GM21619 (cell line): ENCODE measurements at regions not wholly inside any gene's neighbourhood (a gene's known extent, or its start where the extent isn't known, plus 50 kb on each side); places are given as distances from the start of the nearest gene placed in this dataset.
A peak's percentile ranks its signal among the peaks of the same experiment; 100 is the strongest.
"Not testable (repeated sequence)": the region's sequence is repeated elsewhere in the genome, so short reads cannot be mapped to it uniquely, and the experiment has no call there.

Experiments
- ATAC-seq: cut with Tn5 transposase; IDR thresholded peaks from one replicate; pipeline ENCODE4 v1.9.1; 2021; ENCODE audit not compliant: unreplicated experiment

DNA sequence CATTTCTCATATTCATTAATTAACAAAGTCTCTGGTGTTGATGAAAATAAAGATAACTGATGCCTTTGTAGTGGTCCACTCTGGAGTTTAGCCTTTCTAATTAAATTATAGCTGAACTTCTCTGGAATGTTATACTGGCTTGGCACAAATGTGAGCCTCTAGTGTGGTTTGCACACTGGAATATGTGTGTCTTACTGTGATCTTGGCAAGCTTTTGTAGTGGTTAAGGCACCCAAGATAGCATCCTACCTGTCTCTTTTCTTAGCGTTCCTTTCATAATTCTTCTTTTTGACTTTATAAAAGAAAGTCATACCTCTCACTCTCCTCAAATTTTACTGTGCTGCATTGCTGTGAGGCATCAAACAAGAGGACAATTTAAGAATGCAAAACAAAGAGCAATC lies 107.4 kb downstream of the UTRN start:
- no peak for ATAC-seq

DNA sequence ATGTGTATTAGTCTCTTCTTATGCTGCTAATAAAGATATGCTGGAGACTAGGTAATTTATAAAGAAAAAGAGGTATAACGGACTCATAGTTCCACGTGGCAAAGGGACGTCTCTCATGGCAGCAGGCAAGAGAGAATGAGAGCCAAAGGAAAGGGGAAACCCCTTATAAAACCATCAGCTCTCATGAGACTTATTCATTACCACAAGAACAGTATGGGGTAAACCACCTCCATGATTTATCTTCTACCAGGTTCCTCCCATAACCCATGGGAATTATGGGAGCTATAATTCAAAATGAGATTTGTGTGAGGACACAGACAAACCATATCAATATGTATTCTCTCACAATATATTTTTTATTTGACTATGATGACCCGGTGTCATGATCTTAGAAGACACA lies 109.1 kb downstream of the UTRN start:
- ATAC-seq: no peak

DNA sequence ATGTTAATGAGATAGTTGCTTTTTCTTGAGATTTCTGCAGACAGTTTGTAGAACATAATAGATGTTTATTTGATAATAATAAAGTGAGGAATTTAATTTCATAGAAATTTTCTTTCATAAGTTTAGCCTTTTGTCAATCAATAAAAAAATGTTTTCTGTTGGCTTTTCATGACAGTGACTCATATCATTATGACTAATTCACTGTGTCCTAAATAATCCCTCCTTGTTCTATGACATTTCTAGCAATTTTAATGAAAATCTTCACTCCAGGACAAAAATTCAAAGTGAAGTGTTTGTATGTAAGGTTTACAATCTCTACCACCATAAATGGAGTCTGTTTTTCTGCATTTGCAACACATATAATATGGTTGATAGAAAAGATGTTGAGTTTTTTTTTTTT lies 109.9 kb downstream of the UTRN start:
- ATAC-seq: no peak

DNA sequence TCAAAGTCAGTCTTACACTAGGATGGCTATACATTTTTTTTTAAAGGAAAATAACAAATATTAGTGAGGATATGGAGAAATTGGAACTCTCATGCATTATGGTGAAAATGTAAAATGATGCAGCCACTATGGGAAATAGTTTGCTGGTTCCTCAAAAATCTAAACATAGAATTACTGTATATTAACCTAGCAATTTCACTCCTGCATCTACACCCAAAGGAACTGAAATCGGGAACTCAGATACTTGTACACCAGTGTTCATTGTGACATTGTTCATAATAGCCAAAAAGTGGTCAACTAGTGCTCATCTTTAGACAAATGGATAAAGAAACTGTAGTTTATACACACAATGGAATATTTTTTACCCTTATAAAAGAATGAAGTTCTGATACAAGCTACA lies 110.7 kb downstream of the UTRN start:
- ATAC-seq: no peak

DNA sequence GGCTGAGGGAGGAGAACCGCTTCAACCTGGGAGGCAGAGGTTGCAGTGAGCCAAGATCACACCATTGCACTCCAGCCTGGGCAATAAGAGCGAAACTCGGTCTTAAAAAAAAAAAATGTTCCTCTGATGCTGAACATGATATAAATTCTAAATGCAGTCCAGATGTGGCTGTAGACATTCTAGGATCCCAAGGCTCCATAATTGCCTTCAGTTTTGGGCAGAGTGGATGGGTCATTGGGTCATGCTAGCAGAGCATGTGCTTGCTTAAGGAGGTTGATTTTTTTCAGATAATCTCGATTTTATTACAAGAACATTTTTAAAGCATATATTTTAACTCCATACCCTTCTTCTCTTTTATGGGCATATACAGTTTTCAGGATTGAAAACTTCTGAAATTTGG lies 112.0 kb downstream of the UTRN start:
- no peak for ATAC-seq

DNA sequence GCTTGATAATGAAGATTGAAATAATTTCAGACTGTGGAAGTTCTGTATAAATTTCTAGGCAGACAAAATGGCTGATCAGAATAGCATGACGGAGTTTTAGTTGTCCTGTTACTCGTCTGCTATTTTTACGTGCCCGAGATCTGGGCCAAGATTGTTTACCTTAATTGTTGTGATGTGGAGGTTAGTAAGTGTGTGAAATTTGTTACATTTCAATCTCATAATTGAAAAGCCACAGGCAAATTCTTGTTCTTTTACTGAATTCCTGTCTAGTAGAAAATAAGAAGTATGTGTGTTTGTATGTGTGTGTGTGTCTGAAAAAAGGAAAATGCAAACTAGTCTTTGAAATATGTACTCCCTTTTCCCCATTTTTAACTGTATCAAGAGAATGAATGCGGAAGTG lies 115.2 kb downstream of the UTRN start:
- ATAC-seq: no peak

DNA sequence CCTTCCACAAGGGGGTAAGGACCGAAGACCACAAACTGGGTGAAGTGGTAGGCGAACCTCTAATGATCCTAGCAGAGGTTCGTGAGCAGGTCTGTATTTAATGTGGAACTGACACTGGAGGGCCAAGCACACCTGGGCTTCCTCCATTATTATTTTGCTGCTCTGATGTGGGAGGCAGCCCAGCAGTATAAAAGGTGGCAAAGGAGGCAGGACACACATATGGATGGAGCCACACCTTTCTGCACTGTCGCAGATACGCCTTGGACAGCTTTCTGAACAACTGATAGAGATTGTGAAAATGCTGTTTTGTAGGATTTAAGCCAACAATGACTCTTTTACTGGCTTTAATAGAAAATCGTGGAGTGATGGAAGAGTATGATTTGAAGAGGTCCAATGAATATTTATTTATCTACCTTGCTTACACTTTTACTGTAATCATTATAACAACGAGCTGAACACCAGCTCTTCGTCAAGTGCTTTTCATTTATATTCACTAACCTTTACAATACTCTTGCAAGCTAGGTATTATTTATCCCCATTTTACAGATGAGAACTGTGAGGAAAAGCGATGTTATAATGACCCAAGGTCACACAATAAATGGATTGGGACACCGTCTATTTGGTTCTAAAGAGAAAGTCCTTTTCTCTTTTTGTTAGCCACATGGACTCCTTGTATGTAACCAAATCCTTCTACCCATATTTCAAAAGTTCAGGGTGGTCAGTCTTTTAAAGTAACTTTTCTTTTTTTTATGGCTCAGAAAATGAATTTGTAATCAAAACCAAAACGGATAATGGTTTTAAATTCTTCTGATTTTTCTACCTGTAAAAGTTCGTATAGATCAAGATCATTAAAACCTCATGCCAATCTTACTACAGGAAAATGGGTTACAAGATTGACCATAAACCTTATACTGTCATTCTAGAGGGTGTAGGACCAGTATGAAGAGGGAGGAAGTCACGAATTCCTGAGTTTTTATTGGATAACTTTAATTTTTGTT lies 116.9 kb downstream of the UTRN start:
- ATAC-seq: no peak

DNA sequence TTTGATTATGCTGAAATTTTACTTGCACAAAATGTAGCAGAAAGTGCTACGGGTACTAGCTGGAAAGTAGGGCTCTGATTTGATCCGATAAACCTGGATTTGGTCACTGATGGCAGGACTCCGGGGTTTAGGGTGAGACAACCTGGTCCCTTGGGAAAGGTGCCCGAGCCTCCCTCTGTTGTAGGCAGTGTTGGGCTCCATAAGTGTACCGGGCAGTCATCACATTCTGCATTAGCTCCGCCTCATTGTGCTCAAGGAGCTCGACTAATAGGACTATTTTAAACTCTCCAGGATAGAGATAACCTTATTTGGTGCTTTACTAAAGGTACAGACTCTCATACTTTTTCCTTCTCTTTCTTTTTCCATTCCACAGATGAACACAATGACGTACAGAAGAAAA lies 117.6 kb downstream of the UTRN start:
- ATAC-seq: no peak

DNA sequence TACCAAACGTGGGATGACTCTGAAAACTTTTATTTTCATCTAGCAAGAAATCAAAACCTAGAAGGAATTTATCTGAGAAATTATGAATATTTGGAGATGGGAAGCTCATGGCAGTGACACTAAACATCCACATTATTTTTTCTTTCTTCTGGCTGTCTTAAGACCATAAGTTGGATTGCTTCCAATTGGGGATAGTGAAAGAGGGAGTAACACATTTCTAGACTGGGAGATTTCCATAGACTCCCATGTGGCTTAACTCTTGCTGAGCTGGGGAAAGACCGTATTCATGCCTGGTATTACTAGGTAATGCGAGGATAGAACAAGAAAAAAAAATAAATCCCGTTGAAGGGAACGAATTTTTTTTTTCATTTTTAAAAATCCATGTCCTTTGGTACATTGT lies 120.0 kb downstream of the UTRN start:
- ATAC-seq: no peak

DNA sequence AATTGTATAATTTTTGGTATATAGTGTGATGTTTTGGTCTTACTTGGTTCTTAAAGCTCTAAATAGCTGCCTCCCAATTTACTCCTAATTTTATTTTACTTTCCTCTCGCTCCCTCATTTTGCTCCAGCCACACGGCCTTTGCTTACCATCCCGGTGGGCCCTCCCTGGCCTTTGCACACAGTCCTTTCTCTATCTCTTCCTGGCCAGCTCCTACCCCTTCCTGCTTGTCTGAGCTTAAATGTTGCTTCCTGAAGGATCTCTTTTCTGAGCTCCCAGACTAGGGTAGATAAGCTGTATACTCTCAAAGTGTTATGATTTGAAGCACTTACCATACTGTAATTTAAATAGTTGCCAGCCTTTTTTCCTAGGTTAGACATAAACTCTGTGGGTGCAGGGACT lies 121.7 kb downstream of the UTRN start:
- no peak for ATAC-seq

DNA sequence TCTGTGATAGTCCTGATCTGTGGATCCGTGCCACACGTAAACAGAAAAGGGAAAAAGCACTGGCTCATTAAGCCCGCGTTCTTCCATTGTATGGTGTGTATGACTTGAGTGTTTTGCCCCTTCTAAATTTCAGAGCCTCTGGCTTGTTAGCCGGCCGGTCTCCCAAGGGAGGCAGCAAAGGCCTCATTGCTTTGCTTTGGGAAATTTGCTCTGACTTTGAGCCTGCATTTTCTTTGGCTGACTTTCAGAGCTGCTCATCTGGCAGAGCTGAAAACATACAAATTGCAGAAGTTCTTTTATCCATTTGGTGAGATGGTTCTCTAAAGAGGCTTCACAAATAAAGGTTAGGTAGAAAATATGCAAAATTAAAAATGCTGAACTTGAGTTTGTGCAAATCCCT lies 123.0 kb downstream of the UTRN start:
- ATAC-seq: no peak

DNA sequence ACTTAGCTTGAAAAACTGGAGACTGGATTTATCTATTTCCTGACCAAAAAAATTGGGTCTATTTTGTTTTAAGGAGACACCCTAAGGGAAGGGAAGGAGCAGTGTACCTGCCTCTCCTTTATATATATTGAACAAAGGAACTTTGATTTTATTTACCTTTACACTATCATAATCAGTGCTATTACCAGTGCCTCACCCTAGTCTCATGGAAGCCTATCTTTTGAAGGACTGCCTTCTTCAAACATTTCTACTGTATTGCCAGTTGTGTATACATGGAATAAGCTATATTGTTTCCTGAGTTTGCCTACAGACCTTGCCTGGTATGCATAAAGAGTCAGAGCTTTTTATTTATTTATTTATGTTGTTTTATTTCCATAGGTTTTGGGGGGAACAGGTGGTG lies 124.9 kb downstream of the UTRN start:
- no peak for ATAC-seq

DNA sequence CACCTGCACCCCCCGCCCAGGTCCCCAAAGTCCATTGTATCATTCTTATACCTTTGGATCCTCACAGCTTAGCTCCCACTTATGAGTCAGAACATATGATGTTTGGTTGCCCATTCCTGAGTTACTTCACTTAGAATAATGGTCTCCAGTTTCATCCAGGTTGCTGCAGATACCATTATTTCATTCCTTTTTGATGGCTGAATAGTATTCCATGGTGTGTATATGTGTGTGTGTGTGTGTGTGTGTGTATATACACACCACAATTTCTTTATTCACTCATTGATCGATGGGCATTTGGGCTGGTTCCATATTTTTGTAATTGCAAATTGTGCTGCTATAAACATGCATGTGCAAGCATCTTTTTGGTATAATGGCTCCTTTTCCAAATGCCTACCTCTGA lies 125.4 kb downstream of the UTRN start:
- ATAC-seq: not testable (repeated sequence)

DNA sequence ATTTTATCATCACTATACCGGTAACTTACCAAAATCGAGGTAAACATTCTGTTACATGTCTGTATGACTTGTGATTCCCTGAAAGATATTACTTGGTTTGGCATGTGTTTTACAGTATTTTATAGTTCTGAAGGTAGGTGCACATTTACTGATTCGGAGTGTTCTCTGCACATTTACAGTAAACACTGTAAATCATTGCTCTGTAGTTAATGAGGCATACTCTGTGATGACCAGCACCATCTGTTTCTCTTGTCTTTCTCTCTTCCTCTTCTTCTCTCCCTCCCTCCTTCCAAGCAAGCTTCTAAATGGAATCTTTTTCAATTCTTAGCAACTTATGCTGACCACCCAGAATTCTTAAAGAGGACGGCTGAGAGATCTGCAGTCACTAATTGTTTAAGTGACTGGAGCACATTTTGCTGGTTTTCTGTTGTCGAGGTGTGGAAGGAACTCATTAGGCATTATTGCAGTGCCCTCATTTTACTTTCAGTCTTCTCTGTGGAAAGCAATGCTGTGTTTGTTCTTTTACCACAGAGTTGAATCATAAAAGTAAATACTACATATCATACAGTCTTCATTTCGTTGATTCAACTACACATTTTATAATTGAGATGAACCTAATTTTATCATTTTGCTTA lies 126.5 kb downstream of the UTRN start:
- ATAC-seq: peak; percentile 69

DNA sequence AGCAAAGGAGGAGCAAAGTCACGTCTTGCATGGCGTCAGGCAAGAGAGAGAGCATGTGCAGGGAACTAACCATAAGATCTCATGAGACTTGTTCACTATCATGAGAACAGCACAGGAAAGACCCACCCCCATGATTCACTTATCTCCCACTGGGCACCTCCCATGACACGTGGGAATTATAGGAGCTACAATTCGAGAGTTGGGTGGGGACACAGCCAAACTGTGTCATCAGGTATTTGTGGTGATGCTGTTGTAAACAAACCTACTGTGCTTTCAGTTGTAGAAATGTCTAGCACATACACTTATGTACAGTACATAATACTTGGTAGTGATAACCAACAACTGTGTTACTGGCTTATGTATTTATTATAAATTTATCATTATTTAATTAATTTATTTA lies 128.3 kb downstream of the UTRN start:
- no peak for ATAC-seq

DNA sequence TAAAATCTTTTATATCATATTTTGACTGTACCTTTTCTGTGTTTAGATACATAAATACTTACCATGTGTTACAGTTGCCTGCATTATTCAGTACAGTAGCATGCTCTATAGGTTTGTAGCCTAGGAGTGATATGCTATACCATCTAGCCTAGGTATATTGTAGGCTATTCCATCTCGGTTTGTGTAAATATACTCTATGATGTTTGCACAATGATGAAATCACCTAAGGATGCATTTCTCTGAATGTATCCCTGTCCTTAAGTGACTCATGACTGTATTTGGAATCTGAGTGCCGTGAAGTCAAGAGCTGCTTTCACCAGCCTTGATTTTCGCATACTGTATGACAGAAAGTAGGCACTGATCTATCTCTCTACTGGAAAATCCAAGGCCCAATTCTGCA lies 129.9 kb downstream of the UTRN start:
- no peak for ATAC-seq

DNA sequence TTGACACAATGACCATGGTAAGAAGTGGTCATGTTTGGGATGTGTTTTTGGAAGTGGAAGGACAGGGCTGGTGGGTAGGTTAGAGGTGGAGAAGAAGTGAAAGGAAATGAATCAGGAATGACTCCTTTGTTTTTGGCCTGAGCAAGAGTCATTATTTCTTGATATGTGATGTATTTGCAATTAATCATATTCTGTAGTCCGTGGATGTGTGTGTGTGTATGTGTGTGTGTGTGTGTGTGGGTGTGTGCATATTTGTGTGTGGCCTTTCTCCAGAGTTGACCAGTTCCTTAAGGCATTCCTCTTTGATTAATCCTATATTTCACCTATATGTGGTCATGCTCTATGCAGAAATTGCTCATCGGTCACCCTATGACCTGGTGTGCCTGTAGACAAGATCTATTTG lies 130.7 kb downstream of the UTRN start:
- no peak for ATAC-seq

DNA sequence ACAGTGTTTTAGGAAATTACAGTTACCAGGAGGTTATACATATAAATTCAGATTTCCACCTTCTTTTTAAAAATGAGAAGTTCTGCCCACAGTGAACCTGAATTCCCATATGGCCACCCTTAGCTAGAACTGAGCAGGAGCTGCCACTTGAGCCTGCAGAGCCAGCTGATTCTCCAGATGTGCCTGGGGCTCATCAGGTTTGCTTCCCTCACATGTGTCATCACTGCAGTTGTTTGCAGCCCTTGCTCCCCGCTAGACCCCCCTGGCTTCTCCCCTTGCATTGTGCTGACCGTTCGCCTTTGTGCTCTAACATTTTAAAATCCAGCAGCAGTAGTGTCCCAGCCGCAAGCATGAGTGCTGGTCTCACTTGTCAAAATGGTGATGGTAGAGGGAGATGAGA lies 131.1 kb downstream of the UTRN start:
- no peak for ATAC-seq

DNA sequence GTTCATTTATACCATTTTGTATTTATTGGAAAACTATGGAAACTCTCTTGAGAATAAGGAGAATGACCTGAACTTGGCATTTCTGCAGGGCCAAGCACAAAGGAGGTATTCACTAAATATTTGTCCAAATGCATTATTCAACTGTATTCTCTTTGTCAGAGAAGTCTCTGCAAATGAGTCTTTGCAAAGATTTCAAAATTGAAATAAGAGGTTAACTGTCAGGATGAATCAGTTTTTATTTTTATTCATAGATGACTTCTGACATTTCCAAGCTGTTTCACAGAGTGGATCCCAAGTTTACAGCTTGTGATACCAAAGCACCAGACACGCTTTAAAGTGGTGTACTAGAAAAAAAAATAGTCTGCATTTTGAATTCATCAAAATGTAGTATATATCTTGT lies 131.6 kb downstream of the UTRN start:
- no peak for ATAC-seq

DNA sequence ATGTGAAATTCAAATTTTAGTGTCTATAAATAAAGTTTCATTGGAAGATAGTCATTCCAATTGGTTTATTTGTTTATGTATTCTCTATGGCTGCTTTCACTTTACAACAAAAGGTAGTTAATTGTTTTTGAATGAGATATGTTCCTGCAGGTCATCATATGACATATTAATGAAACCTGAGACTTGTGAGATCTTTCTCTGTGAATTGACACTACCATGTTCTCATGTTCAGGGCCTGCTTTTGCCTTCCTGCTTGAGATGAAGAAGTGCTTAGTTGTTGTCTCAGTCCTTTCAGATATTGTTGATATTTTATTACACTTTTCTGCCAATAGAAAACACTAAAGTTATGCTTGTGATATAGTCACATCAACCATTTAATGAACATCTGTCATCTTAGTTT lies 132.5 kb downstream of the UTRN start:
- ATAC-seq: no peak

DNA sequence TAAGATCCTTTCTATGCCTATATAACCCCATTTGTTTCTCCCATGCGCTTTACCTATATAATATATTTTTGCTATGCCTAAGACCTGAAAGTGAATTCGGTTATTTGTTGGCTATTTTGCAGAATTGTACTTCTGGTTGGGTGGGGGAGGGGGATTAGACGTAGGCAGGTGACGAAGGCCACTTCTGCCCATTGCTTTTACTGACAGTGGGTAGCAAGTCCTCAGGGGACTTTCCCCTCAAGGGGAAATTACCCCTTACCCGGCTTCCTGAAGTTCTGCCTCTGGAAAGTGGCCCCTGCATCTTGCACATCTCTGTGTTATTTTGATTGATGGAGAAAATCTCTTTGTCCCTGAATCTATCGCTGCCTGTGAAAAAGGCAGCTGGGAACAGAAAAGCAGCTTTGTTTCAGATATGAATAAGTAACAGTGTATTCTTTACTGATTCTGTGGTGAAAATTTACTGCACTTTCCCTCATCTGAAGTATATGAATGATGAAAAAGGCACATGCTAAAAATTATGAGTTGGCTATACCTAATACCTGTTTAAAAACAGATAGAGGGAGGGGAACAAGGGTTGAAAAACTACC lies 133.9 kb downstream of the UTRN start:
- ATAC-seq: no peak

DNA sequence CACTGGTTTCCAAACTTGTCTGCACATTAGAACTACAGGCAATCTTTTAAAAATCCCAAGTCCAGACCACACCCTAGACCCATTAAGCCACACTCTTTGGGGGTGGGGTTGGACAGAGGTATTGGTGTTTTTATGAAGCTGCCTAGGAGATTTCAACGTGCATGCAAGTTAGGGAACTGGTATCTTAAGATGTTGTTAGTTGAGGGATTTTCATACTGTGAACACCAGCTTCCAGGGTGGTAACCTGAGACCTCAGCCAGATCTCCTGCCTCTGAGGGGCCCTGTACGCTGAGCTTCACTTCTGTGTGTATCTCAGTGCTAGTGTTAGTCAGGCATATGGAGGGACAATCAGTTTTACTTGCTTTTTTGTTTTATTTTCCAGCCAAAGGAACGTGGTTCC lies 138.0 kb downstream of the UTRN start:
- no peak for ATAC-seq
